Breast epithelium (tissue), 4 donors: ENCODE measurements at regions not wholly inside any gene's neighbourhood (a gene's known extent, or its start where the extent isn't known, plus 50 kb on each side); places are given as distances from the start of the nearest gene placed in this dataset.

Source experiments
- DNase-seq, 2 donors: peaks; one replicate each; pipeline ENCODE4 v3.0.0-alpha.2; 2019; ENCODE audit warnings: low spot score in 2 of 2
- H3K27ac ChIP-seq, 2 donors: fragments of 200-600 bp; sonication (generic) in 1 of 2; one replicate each; pipeline ENCODE4 v1.5.1; 2016 to 2019; ENCODE audit warnings: mild to moderate bottlenecking in 1 of 2
- H3K27me3 ChIP-seq, 2 donors: fragments of 200-600 bp; sonication (generic) in 1 of 2; one replicate each; pipeline versions ENCODE4 v1.5.1 to v1.6.0; 2017 to 2019; ENCODE audit warnings: control low read depth in 1 of 2, mild to moderate bottlenecking in 1 of 2
- H3K36me3 ChIP-seq: fragments of 200-600 bp; one replicate; pipeline ENCODE4 v1.5.1; 2019
- H3K4me1 ChIP-seq, 2 donors: fragments of 200-600 bp; sonication (generic); one replicate each; pipeline ENCODE4 v1.5.1; 2016 to 2019; ENCODE audit warnings: control low read depth in 1 of 2
- H3K4me3 ChIP-seq, 3 donors: fragments of 200-600 bp; sonication (generic); 1 replicate in 2 of 3; 2 replicates in 1 of 3; pipeline ENCODE4 v1.5.1; 2016 to 2019; ENCODE audit warnings: mild to moderate bottlenecking in 3 of 3, moderate library complexity in 2 of 3
- H3K9me3 ChIP-seq, 2 donors: fragments of 200-600 bp; sonication (generic) in 1 of 2; one replicate each; pipeline ENCODE4 v1.5.1; 2016 to 2019; ENCODE audit warnings: control low read depth in 1 of 2
- POLR2A ChIP-seq: fragments of 450-650 bp; IDR thresholded peaks from one replicate; pipeline ENCODE4 v1.6.1; 2016; ENCODE audit warnings: antibody characterized with exemption, mild to moderate bottlenecking, moderate library complexity
- POLR2AphosphoS5 ChIP-seq, 3 donors: sonication (generic); formaldehyde crosslinking; IDR thresholded peaks; one replicate each; pipeline ENCODE4 v1.6.1; 2017; ENCODE audit warnings: antibody characterized with exemption in 3 of 3
- intact Hi-C: fragments of 100-400 bp; cut with DNase I; formaldehyde crosslinking; loops from one replicate; pipeline ENCODE4 v1.15.1; 2023; ENCODE audit warnings: low total_unique reads
- TF ChIP-seq, protein P1 (sequence below), 3 donors: fragments of 450-650 bp; IDR thresholded peaks; one replicate each; pipeline ENCODE4 v1.5.1; 2016 to 2017; ENCODE audit warnings: antibody characterized with exemption in 3 of 3, mild to moderate bottlenecking in 3 of 3, moderate library complexity in 3 of 3

DNA sequence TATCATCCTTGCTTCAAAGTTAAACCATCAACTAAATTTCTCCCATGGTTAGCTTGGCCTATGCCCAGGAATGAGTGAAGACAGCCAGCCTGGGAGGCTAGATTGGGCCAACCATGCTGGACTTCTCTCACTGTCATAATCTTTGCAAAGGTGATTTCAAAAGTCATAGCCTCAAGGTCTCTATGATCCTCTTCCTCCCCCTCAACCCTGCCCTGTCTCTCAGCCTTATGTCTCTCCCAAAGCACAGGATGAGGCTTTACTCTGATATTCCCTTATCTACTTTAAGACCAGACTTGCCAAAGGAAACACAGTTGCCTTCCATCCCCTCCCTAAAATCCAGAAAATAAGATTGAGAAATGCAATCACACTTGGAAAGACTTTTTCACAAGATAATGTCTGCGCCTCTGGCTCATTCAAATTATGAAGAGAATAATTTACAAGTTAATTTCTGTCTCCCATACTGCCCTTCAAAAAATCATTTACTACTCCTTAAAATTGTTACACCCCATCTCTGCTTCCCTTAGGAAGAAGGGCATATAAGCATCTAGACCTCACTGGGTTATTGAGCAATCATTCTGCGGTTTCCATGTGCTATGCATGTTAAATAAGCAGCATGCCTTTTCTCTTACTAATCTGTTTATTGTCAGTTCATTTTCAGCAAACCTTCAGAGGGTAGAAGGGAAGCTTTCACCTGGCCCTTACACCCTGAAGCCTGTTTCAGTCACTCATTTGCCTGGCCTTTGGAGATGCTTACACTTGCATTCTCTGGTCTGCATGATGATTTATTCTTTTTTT is 113.8 kb upstream of the ANKRD55 start:
- Histone ChIP-seq H3K27me3 (no peaks in the 10 kb centered on the region), H3K4me3 (no peak overlapping the region), H3K9me3 (no peaks in the 10 kb centered on the region), H3K27ac (peak overlapping the region; percentile 75 to 77), H3K36me3 (no peaks in the 10 kb centered on the region), H3K4me1 (peaks cover 0 to 5% of the 10 kb centered on the region in 2 donors)
- peak in 1 of 2 donors; percentile 53 for DNase-seq
- intact Hi-C loops, result no loop called here
- TF ChIP-seq POLR2AphosphoS5 (IDR thresholded peaks at IDR 0.05), result peak in 1 of 3 donors; percentile 53
- TF ChIP-seq, protein P1, sequence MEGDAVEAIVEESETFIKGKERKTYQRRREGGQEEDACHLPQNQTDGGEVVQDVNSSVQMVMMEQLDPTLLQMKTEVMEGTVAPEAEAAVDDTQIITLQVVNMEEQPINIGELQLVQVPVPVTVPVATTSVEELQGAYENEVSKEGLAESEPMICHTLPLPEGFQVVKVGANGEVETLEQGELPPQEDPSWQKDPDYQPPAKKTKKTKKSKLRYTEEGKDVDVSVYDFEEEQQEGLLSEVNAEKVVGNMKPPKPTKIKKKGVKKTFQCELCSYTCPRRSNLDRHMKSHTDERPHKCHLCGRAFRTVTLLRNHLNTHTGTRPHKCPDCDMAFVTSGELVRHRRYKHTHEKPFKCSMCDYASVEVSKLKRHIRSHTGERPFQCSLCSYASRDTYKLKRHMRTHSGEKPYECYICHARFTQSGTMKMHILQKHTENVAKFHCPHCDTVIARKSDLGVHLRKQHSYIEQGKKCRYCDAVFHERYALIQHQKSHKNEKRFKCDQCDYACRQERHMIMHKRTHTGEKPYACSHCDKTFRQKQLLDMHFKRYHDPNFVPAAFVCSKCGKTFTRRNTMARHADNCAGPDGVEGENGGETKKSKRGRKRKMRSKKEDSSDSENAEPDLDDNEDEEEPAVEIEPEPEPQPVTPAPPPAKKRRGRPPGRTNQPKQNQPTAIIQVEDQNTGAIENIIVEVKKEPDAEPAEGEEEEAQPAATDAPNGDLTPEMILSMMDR (IDR thresholded peaks at IDR 0.05), result no peak
- no peak for TF ChIP-seq POLR2A

DNA sequence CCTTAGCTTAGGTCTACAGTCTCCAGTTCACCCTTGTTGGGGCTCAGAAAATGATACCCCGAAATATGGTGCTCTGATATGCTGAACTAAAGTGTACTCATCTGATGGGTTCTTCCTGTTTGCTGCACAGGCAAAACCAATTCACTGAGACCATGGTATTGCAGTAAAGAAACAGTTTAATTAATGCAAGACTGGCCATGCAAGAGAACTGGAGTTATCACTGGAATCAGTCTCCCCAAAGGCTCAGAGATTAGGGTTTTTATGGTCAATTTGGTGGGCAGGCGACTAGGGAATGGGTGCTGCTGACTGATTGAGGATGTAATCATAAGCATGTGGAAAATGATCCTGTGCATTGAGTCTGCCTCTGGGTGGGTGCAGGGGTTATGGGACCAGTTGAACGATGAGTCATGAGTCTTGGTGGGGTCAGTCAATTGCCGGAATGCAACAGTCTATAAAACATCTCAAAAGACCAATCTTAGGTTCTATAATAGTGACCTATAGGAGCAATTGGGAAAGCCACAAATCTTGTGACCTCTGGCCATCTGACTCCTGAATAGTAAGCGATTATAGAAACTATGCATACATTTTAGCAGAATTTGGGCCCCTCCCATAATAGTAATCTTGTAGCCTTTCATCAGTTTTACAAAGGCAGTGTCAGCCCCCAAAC is 113.0 kb upstream of the ANKRD55 start:
- Histone ChIP-seq H3K4me1 (peaks cover 0 to 5% of the 10 kb centered on the region in 2 donors), H3K36me3 (no peaks in the 10 kb centered on the region), H3K4me3 (no peak overlapping the region), H3K27me3 (no peaks in the 10 kb centered on the region), H3K9me3 (no peaks in the 10 kb centered on the region), H3K27ac (peak overlapping the region; percentile 75 to 77)
- intact Hi-C loops, result no loop called here
- TF ChIP-seq POLR2AphosphoS5 (IDR thresholded peaks at IDR 0.05), result no peak
- TF ChIP-seq, protein P1 (IDR thresholded peaks at IDR 0.05), result no peak
- TF ChIP-seq POLR2A, result no peak
- DNase-seq, result no peak

DNA sequence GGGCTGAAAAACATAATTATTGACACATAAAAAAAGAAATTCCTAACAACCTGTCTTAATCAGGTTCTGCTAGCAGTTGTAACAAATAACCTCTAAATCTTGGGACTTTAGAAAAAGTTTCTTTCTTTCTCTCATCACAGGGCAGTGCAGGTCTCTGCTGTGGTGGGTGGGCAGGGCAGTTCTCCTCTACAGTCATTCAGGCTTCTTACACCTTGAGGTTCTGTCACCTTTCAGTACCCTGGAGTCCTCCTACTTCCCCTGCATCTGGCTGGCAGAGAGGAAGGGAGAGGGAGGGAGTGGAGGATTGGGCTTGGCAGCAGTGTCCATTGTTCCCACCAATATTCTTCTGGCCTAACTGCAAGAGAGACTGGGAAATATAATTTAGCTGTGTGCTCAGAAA is 112.2 kb upstream of the ANKRD55 start:
- Histone ChIP-seq H3K4me3 (no peak overlapping the region), H3K4me1 (peaks cover 0 to 4% of the 10 kb centered on the region in 2 donors), H3K27ac (no peak overlapping the region), H3K27me3 (no peaks in the 10 kb centered on the region), H3K9me3 (no peaks in the 10 kb centered on the region), H3K36me3 (no peaks in the 10 kb centered on the region)
- no peak for DNase-seq
- TF ChIP-seq POLR2A (no peak), POLR2AphosphoS5 (IDR thresholded peaks at IDR 0.05) (no peak)
- intact Hi-C loops, result no loop called here

DNA sequence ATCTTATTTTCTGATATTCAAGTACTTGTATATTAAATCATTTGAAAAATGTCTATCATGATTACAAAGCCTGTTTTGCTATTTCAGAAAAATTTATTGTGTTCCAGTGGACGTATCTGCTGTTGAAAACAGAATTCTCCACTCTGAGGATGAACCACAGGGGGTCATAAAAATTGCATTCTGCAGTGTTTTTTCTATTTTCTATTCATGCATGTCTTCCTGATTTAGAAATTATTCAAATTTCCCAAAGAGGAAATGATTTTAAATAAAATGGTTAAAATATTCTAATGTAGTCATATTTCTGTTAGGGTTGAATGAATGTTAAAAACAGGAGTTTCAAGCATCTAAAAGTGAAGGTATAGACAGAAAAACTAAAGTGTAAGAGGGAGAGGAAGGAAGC is 111.5 kb upstream of the ANKRD55 start:
- Histone ChIP-seq H3K27ac (no peak overlapping the region), H3K4me3 (no peak overlapping the region), H3K27me3 (no peaks in the 10 kb centered on the region), H3K4me1 (no peaks in the 10 kb centered on the region), H3K9me3 (no peaks in the 10 kb centered on the region), H3K36me3 (no peaks in the 10 kb centered on the region)
- intact Hi-C loops, result no loop called here
- no peak for DNase-seq
- no peak for TF ChIP-seq POLR2A
- TF ChIP-seq, protein P1 (IDR thresholded peaks at IDR 0.05), result no peak
- TF ChIP-seq POLR2AphosphoS5 (IDR thresholded peaks at IDR 0.05), result no peak

DNA sequence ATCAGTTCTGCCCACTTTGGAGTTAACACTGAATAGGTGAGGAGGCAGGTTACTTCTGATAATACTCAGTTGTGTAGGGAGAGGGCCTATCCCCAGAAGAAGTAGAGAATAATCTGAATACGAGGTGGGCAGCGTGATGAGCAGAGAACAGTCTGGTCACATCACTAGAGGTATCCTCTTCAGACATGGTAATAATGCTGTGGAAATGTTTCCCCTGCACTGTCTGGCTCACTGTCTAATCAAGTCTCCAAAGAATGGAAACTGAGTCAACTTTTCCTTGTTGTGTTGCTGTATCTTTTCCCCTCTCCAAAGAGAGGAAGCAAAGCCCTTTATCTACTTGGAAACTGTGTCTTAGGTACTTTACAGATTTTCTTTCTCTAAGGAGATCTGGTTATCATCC is 110.9 kb upstream of the ANKRD55 start:
- no peak for TF ChIP-seq POLR2A
- no peak for TF ChIP-seq POLR2AphosphoS5 (IDR thresholded peaks at IDR 0.05)
- TF ChIP-seq, protein P1 (IDR thresholded peaks at IDR 0.05), result no peak
- H3K27ac ChIP-seq, result no peak overlapping the region
- H3K4me3 ChIP-seq, result no peak overlapping the region
- H3K9me3 ChIP-seq, result no peaks in the 10 kb centered on the region
- no peaks in the 10 kb centered on the region for H3K4me1 ChIP-seq
- DNase-seq, result no peak
- intact Hi-C loops, result no loop called here
- H3K36me3 ChIP-seq, result no peaks in the 10 kb centered on the region
- no peaks in the 10 kb centered on the region for H3K27me3 ChIP-seq
